GM19395 (cell line): ENCODE measurements at regions not wholly inside any gene's neighbourhood (a gene's known extent, or its start where the extent isn't known, plus 50 kb on each side); places are given as distances from the start of the nearest gene placed in this dataset.
"Not testable (repeated sequence)": the region's sequence is repeated elsewhere in the genome, so short reads cannot be mapped to it uniquely, and the experiment has no call there.

Experiments used
- ATAC-seq: cut with Tn5 transposase; IDR thresholded peaks from one replicate; pipeline ENCODE4 v1.9.1; 2021; ENCODE audit warnings: mild to moderate bottlenecking, moderate library complexity; ENCODE audit not compliant: unreplicated experiment

DNA sequence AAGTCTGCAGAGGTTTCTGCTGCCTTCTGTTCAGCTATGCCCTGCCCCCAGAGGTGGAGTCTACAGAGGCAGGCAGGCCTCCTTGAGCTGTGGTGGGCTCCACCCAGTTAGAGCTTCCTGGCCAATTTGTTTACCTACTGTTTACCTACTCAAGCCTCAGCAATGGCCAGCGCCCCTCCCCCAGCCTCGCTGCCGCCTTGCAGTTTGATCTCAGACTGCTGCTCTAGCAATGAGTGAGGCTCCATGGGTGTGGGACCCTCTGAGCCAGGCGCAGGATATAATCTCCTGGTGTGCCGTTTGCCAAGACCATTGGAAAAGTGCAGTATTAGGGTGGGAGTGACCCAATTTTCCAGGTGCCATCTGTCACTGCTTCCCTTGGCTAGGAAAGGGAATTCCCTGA, 1024.9 kb downstream of the PRIM2 start:
- not testable (repeated sequence) for ATAC-seq

DNA sequence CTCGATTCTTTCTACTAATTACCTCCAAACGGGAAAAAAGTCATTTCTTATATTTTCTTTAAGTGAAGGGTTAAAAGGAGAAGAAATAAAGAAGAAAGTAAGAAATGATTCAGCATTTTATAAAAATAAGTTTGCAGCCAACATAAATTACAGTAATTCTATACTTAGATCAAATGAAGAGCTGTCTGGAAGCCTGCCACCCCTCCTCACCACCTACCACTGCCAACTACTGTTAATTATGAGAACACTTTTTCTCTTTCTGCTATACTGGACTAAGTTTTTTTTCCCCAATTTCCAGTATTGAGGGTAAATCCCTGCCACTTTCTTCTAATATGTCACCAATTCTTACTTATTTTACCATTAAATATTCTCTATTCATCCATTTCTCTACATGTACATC, 1030.1 kb downstream of the PRIM2 start:
- ATAC-seq, result not testable (repeated sequence)

DNA sequence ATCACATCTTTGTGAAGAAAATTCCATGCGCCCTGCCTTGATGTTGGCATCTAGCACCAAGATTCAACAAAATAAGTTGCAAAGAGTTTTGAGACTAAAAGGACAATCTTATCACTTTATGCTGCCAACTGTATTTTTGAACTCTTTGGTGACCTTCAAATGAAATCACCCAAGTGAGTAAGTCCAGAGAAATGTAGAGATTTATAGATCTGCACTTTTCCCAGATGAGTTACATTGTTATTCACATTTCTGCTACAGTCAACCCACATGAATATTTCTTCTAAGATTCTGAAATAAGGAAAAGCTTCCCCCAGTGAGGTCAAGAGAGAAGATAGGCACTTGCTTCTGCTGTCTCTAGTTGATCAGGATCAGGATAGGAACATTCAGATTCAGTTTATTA, 1034.2 kb downstream of the PRIM2 start:
- ATAC-seq, result not testable (repeated sequence)

DNA sequence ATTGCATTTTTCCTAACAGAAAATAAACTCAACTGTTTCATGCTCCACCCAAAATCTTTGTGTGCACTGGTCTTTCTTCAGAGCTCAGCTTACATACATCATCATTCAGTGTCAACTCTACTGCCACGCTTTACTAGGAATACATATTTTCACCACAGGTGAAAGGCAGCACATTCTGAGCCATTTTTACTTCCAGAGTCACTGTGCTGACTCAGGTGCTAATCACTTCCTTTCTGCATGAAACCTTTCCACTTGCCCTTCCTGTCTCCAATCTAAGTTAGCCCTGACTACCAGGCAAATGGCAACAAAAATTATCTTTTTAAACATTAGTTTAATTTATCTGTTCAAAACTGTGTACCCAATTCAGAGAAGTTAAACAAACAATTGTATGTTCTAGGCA, 1041.0 kb downstream of the PRIM2 start:
- ATAC-seq, result not testable (repeated sequence)

DNA sequence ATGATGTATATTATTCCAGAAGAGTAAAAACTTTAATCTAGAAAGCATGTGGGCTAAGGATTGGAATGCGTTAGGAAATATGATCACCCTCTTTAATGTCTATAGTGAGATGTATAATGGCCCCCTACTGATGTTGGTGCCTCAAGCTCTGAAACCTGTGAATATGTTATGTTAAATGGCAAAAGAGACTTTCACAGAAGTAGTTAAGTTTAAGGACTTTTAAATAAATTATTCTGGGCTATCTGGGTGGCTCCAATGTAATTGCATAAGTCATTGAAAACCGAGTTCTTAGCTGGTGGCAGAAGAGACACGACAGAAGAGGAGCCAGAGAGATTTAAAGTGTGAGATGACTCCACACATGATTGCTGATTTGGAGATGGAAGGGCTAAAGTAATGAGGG, 1048.4 kb downstream of the PRIM2 start:
- ATAC-seq, result not testable (repeated sequence)

DNA sequence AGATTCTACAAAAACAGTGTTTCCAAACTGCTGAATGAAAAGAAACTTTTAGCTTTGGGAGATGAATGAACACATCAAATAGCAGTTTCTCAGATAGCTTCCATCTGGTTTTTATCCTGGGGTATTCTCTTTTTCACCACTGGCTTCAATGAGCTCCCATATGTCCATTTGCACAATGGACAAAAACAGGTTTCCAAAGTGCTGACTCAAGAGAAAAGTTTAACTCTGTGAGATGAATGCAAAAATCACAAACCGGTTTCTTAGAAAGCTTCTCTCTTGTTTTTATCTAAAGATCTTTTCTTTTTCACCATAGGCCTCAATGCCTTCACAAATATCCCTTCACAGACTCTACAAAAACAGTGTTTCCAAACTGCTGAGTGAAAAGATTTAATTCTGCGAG, 1089.2 kb downstream of the PRIM2 start:
- ATAC-seq, result not testable (repeated sequence)

DNA sequence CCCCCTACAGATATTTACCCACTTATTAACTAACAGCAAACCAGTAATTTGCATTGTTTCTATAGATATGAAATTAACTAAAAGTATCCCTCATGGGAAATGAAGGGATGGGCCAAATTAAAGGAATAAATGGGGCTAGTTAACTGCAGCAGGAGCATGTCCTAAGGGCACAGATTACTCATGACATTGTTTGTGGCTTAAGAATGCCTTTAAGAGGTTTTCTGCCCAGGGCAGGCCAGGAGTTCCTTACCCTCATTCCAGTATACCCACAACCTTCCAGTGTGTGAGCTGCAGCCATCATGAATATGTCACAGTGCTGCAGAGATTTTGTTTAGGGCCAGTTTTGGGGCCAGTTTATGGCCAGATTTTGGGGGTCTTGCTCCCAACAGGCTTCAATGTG, 1101.9 kb downstream of the PRIM2 start:
- no peak for ATAC-seq
